DMS 273 treated with DMSO at 0.1 percent for 48 hours (cell line): ENCODE measurements at regions not wholly inside any gene's neighbourhood (a gene's known extent, or its start where the extent isn't known, plus 50 kb on each side); places are given as distances from the start of the nearest gene placed in this dataset.

Experiments
- DNase-seq: peaks from one replicate; lab custom pipeline; 2025; lab: John Stamatoyannopoulos, UW

GRCh38 chr10:10956681-10957542, 60.8 kb upstream of the CELF2 start:
- DNase-seq = no peak

- no peak for DNase-seq
Measured at GRCh38 chr10:10958041-10958440, 59.6 kb upstream of the CELF2 start.

GRCh38 chr10:10959666-10960065, 58.0 kb upstream of the CELF2 start:
- no peak for DNase-seq

GRCh38 chr10:10960534-10960933, 57.1 kb upstream of the CELF2 start:
- DNase-seq = no peak

- DNase-seq = no peak
Measured at GRCh38 chr10:10961072-10961471, 56.6 kb upstream of the CELF2 start.

GRCh38 chr10:10967029-10967428, 50.6 kb upstream of the CELF2 start:
- DNase-seq = no peak

GRCh38 chr10:10967581-10968256, 50.0 kb upstream of the CELF2 start:
- DNase-seq = no peak
